ENCODE measurements at regions not wholly inside any gene's neighbourhood (a gene's known extent, or its start where the extent isn't known, plus 50 kb on each side); places are given as distances from the start of the nearest gene placed in this dataset.
"Not testable (repeated sequence)": the region's sequence is repeated elsewhere in the genome, so short reads cannot be mapped to it uniquely, and the experiment has no call there.

DNA sequence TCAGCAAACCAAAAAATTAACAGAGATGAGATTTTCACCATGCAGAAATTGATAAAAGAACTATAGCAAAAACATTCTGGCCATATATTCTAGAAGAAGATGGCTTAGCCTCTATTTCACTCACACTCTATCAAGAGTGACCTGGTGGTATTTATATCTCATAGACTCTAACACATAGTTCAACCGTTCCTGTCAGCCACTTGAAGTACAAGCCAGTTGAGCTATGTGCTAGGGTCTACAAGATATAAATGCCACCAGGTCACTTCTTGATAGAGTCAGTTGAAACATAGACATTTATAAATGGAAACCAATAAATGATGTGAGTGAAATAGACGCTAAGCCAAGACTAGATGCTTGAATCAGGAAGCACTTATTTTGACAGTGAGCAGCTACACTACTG lies 836.7 kb upstream of the EPHA5 start:
- DNase-seq: no peak

DNA sequence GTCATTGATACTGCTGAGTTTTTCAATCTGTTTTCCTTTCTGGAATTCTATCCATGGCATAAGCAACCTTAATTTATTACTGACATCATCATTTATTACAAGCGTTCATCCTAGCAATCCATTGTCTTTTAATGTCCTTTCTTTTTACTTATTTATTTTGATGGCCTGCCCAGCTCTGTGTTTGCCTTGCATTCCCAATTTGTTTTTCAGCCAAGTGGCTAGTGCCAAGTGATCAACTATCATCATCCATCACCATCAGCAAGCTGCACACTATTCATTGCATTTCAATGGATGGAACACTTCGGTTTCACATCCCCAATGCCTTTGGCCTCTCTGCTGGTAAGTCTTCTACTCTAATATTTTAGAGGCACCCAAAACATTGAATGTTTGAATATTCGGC lies 831.7 kb upstream of the EPHA5 start:
- DNase-seq: no peak

DNA sequence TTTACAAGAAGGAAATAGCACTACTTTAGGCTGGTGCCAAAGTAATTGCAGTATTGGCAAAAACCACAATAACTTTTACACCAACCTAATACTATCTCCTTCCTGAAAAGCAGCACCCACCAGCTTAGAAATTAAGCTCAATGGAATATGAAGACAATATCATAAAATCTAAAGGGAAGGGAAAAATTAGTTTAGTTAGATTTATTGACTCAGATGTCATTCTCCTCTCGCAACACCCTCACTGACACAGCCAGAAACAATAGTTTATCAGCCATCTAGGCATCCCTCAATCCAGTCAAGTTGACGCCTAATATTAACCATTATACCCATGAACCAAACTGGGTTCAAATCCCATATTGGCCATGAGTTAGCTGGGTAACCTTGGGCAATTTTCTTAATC lies 820.4 kb upstream of the EPHA5 start:
- no peak for DNase-seq

DNA sequence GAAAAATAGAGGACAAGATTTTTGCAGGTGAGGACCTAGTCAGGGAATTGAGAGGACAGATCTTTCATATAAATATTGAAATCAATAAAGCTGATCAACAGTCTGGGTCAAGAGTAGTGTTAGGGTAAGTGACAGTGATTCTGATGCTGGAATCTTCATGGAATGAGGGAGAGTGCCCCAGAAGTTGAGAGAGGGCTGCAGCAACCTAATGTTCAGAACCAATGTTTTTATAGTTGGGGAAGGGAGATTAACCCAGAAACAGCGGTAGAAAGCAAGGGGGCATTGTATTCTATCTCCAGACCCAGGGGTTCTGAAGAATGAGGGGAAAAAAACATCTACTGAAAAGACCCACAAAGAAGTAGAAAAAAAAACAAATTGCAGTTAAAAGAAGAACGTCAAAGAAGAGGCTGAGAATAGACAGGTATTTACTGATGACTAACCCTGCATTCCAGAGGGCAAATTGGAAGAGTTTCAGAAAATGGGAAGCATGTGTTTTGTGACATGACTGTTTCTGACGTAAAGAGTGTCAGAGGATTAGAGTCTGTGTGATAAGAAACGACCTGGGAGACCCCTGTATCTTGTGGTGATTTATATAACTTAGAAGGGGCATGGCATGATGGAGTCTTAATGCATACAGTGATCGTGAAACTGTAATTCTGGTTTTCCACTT lies 819.6 kb upstream of the EPHA5 start:
- DNase-seq: no peak

DNA sequence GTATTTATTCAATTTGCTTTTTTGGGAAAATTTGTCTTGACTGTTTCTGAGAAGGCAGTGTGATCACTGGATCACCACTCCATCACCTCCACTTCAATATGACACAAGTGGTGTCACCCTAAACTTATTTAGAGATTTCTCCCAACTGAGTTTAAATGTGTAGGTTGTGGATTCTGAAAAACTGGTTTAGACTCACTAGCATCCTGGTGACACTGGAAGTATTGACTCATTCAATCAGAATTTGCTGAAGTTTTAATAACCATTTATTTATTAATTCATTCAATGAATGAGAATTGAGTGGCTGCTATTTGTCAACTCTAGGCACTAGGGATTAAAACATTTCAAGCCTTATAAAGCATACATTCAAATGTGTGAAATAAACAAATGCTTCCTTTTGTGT lies 819.1 kb upstream of the EPHA5 start:
- DNase-seq: no peak

DNA sequence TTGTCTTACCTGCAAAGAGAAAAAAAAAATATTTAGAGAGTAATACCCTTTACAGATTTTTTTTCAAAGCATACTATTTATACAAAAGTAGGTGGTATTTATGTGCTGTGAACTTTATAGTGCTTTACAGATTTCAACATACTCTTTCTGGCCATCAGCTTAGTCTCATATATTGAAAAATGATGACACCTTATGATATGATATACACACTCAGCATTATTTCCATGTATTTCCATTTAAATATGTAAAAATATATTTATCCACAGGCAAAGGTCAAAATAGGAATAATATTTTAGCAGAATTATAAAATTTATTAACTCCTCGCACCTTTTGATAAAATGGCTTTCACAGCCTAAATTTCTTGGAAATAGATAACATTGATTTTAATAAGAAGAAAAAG lies 815.8 kb upstream of the EPHA5 start:
- DNase-seq: no peak

DNA sequence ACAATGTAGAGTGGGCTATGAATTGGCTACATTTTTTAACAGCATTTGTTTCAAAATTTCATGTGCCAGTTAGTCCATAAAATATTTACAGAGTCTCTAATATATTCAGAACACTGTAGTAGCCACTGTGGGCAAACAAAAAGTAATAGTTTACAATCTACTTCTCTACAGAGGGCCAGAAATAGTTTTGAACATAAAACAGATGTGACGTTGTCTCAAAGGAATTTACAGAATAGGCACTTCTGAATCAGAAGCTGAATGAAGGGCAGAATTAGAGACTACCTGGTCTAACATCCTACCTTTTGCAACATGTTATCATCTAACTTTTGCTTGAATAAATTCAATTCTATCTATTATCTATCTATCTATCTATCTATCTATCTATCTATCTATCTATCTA lies 811.9 kb upstream of the EPHA5 start:
- DNase-seq: no peak

DNA sequence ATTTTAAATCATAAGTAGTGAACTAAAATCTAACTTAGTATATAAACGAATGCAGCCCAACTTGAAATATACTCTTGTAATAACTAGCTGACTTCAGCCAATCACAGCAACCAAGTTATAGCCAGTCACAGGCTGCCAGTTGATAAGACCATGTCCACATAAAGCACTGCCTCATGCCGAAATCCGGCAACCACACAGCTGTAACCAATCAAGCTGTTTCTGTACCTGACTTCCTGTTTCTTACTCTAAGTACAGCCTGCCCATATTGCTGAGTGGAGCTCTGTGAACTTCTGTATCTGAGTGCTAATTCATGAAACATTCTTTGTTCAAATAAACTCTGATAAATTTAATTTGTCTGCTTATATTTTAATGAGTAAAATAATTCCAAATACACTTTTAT lies 805.3 kb upstream of the EPHA5 start:
- DNase-seq: no peak

DNA sequence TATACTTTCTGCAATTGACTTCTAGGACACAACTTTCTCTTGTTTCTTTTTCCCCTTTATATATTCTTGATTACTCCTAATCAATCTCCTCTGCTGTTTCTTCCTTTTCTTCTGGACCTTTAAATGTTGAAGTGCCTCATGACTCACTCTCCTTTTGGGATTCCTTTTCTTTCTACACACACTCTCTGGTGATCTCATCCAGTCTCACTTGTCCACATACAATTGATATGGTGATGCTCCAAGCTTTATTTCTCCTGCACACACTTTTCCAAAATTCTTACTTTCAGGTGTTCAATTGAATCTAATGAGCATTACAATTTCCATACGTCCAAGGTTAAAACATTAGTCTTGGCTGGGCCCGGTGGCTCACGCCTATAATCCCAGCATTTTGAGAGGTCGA lies 794.8 kb upstream of the EPHA5 start:
- no peak for DNase-seq

DNA sequence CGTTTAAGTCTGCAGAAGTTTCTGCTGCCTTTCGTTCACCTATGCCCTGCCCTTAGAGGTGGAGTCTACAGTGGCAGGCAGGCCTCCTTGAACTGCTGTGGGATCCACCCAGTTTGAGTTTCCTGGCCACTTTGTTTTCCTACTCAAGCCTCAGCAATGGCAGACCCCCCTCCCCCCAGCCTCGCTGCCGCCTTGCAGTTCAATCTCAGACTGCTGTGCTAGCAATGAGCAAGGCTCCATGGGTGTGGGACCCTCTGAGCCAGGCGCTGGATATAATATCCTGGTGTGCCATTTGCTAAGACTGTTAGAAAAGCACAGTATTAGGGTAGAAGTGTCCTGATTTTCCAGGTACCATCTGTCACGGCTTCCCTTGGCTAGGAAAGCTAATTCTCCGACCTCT lies 792.6 kb upstream of the EPHA5 start:
- not testable (repeated sequence) for DNase-seq

DNA sequence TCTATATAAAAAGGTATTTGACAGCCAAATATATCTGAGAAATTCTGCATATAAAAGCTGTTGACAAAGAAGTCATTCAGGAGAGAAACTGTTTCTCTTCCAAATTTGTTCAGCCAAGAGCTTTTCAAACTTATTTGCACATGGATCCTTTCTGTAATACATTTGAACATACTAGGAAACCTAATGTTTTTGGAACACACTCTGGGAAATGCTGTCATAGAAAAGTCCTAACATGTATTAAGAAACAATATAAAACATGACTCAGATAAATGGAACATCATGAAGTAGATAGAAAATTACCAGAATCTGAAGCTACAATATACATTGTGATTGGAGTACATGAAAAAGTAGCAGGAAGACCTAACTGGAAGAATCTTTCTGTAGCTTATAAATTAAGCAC lies 781.5 kb upstream of the EPHA5 start:
- DNase-seq: no peak

DNA sequence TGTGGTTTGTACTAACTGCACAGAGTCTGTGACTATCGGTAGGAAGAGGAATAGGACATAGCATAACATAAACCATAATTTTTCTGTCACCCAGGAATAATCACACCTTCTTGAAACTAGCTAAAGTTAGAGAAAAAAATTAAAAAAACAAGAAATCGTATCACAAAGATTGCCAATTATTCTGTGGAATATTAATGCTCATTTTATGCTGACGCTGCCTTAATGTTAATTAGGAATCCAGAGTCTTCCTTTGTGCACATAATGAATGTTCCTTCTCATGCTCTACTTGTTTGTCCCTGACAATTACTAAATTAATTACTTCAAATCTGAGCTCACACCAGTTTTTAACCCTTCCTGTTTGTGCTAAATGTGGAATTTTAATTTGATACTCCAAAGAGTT lies 772.7 kb upstream of the EPHA5 start:
- no peak for DNase-seq

DNA sequence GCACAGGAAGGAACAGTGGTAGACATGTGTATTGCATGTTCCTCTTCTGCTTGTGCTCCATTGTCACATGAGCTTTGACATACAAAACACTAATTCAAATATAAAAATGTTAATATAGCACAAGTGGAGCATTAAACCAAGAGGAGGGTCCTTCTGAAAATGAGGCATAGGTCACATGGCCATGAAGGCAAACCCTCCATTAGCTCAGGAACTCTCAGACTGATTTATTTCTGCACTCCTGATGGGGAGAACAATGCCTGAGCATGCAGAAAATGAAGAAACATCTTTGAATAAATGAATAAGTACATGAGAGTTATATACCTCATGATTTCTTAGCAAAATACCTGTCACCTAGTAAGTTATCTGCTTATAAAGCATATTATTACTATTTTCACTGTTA lies 769.2 kb upstream of the EPHA5 start:
- no peak for DNase-seq

DNA sequence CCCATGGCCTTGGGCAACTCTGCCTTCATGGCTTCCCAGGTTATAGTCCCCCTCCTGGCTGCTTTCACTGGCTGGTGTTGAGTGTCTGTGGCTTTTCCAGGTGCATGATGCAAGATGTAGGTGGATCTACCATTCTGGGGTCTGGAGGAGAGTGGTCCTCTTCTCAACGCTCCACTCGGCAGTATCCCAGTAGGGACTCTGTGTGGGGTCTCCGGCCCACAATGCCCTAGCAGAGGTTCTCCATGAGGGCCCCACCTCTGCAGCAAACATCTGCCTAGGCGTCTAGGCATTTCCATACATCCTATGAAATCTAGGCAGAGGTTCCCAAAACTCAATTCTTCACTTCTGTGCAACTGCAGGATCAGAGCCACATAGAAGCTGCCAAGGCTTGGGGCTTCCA lies 763.4 kb upstream of the EPHA5 start:
- DNase-seq: no peak

DNA sequence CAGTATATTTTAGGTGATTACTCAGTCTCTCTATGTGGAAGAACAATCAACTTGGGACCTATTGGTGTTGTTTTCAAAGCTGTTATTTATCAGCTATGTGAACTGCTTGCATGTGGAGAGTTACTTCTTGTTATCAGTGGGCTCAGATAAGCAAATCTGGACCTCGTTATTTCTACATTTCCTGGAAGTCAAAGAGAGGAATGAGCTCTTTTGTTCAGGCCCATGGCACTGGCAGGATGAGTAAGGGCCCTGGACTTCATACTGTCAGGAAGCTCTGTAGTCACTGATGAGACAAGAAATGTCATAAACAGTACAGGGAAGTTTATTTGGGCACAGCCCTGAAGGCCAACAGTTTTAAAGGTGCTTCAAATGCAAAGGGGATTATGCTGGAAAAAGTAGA lies 760.6 kb upstream of the EPHA5 start:
- DNase-seq: no peak

DNA sequence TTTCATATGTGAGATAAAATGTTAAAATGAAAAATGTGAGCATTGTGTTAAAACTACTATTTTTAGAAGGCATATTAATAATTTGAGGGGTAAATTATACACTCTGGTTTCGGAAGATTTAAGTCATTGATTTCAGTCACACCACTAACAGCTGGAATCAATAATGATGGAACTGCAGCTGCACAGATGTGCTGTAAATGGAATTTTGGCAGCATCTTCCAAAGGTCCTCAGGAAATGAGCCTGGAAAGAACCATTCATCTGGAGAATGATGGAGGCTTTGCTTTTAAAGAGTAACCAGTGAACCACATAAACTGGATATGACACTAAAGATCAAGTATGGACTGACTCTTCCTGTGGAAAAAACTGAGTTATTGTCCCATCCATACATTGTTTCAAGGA lies 759.0 kb upstream of the EPHA5 start:
- no peak for DNase-seq

DNA sequence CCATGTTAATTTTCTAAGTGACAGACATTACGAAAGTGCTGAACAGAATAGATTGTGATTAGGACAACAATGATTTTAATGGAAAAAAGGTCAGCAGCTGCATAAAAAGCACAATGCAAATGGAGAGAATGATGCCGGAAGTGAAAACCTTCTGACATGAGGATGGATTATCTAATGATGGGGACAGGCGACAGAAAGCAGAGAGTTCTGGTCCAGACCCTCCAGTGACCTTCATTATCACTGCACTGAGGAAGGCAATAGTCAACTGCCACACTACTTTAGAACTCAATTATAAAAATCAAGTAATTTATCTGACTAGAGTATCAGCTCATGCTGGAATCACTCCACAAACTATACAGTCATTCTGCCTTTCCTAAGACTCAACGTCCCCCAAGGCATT lies 746.1 kb upstream of the EPHA5 start:
- no peak for DNase-seq

DNA sequence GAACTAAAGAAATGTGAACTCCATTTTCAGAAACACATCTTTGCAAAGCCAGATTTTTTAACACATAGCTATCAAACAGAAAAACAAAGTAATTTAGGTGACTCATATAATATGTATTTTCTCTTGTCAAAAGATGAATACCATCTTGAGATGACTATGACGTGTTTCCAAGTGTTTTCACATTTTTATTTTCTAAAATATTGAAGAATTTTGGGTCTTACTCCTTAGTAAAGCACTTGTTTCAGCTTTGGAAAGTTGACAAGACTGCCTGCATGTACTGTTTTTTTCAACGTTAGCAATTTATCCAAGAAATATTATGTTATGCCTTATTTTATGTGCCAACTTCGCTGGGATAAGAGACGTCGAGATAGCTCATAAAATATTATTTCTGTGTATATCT lies 733.9 kb upstream of the EPHA5 start:
- no peak for DNase-seq

DNA sequence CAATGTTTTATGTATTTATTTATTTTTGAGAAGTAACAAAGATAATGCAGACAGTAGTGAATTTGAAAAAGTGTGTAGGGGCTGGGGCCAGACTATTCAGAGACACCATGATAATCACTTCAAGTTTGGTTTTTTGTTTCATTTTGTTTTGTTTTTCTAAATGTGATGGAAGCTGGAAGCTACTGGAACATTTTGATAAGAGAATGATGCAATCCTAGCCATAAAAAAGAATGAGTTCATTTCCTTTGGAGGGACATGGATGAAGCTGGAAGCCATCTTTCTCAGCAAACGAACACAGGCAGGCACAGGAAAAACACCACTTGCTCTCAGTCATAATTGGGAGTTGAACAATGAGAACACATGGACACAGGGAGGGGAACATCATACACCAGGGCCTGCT lies 706.6 kb upstream of the EPHA5 start:
- no peak for DNase-seq

DNA sequence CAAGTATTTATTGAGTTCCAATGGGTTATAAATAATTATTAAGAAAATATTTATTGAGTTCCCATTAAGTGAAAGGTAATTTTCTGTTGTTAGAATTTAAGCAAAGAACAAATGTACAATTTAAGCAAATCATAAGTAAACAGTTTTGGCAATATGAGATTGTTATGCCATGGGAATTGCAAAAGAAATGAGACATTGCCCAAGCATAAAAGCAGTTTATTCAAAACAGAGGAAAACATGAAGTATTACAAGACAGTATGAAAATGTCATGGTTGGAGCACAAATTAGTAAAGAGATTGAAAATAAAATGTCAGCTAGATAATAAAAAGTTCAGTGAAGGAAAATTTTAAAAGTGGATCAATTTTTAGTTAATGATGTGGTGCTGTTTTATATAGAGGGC lies 706.1 kb upstream of the EPHA5 start:
- DNase-seq: no peak

DNA sequence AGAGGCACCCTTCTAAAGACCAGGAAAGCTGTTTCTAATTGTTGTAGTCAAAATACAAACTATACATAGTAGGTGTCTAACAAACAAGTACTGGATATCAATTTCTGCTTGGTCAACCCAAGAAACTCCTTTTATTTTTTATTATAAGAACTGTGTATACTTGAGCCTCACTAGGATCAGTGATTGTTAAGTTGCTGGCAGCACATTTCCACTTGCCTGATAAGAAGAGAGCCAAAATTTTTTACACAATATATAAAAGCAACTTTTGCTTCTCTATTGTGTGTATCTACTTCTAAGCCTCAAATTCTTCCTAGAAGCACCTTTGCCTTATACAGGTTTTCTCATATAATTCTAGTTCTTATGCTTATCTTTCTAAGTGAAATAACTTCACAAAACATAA lies 703.0 kb upstream of the EPHA5 start:
- DNase-seq: no peak

DNA sequence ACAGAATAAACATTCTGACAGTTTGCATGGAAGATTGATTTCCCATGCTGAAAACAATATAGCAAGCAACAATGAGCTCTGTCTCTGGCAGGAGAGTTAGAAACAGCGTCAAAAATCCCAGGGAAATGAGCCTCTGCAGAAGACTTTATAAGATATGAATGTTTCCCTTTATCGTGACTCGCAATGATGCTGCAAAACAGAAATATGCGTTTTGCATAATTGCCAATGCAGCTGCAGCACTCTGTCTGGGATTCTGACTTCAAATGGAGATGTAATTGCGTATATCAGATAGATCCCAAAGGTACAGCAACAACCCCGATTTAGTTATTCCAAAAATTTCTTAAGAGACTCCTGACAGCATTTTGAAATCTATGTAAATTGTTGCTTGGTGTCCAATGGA lies 702.4 kb upstream of the EPHA5 start:
- DNase-seq: no peak

DNA sequence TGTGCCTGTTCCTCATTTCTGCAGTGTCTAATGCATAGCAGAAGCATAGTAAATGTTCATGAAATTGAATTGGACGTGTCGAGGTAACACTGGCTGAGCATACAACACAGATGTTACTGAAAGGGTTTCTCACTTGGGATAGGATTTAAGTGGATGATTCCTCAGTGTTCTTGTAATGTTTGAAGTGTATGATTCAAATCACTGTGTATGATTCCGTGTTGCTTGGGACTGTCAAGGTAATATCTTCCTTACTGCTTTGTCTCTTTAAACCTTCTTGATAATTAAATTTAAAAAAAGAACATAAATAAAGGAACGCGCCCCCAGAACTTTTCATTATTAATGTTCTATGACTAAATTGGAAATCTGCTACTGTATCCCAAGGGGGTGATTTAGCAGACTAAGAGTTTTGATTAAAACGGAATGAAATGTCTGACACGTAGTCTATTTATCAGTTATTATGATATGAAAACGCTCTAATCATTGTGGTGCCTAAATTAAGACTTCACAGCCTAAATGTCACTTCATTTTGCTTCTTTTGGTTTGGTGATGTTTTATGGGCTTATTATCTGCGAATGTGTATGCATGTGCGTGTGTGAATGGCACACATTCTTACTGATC lies 696.9 kb upstream of the EPHA5 start:
- DNase-seq: no peak

DNA sequence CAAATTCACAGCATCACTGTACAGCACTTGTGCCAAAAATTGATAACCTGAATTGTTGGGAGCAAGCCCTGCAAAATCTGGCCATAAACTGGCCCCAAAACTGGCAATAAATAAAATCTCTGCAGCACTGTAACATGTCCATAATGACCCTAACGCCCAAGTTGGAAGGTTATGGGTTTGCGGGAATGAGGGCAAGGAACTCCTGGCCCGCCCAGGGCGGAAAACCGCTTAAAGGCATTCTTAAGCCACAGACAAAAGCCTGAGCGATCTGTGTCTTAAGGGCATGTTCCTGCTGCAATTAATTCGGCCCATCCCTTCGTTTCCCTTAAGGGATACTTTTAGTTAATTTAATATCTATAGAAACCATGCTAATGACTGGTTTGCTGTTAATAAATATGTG lies 690.1 kb upstream of the EPHA5 start:
- not testable (repeated sequence) for DNase-seq

DNA sequence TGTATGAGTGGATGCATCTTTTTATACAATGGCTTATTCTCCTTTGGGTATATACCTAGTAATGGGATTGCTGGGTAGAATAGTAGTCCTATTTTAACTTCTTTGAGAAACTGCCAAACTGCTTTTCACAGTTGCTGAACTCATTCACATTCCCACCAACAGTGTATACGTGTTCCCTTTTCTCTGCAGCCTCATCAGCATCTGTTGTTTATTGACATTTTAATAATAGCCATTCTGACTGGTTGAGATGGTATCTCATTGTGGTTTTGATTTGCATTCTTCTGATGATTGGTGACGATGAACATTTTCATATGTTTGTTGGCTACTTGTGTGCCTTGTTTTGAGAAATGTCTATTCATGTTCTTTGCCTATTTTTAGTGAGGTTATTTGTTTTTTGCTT lies 687.0 kb upstream of the EPHA5 start:
- DNase-seq: no peak

All from suppressor macrophage treated with lipopolysaccharide for 4 hours (primary cell).